ENCODE measurements at regions not wholly inside any gene's neighbourhood (a gene's known extent, or its start where the extent isn't known, plus 50 kb on each side); places are given as distances from the start of the nearest gene placed in this dataset.
"Not testable (repeated sequence)": the region's sequence is repeated elsewhere in the genome, so short reads cannot be mapped to it uniquely, and the experiment has no call there.

- no peak for TF ChIP-seq CTCF (IDR thresholded peaks at IDR 0.05; ENCODE audit: low read depth, low read length, missing control alignments)
- H3K4me3 ChIP-seq (ENCODE audit: low read depth, low read length): no peak overlapping the region
- in situ Hi-C loops (cut with HindIII; ENCODE audit: low sequenced_read_pairs): no loop called here
- DNase-seq (ENCODE audit: low read depth): no peak
Observed at GRCh38 chr5:93954421-93955069, 213.1 kb upstream of the POU5F2 start.

GRCh38 chr5:93953442-93953841, 212.0 kb upstream of the POU5F2 start:
- no peak for DNase-seq (ENCODE audit: low read depth)
- no peak for TF ChIP-seq CTCF (IDR thresholded peaks at IDR 0.05; ENCODE audit: low read depth, low read length, missing control alignments)
- H3K4me3 ChIP-seq (ENCODE audit: low read depth, low read length): no peak overlapping the region

GRCh38 chr5:93941897-93942296, 200.5 kb upstream of the POU5F2 start:
- in situ Hi-C loops (cut with HindIII; ENCODE audit: low sequenced_read_pairs): no loop called here
- no peak overlapping the region for H3K4me3 ChIP-seq (ENCODE audit: low read depth, low read length)
- TF ChIP-seq CTCF (IDR thresholded peaks at IDR 0.05; ENCODE audit: low read depth, low read length, missing control alignments): no peak

More at GRCh38 chr5:93953442-93953841, 212.0 kb upstream of the POU5F2 start:
- in situ Hi-C loops (cut with HindIII; ENCODE audit: low sequenced_read_pairs): no loop called here

GRCh38 chr5:93933269-93933668, 191.9 kb upstream of the POU5F2 start:
- in situ Hi-C loops (cut with HindIII; ENCODE audit: low sequenced_read_pairs): not testable (repeated sequence)

More at GRCh38 chr5:93941897-93942296, 200.5 kb upstream of the POU5F2 start:
- no peak for DNase-seq (ENCODE audit: low read depth)

GRCh38 chr5:93930098-93930497, 188.7 kb upstream of the POU5F2 start:
- in situ Hi-C loops (cut with HindIII; ENCODE audit: low sequenced_read_pairs): no loop called here
- H3K4me3 ChIP-seq (ENCODE audit: low read depth, low read length): no peak overlapping the region

More at GRCh38 chr5:93933269-93933668, 191.9 kb upstream of the POU5F2 start:
- not testable (repeated sequence) for DNase-seq (ENCODE audit: low read depth); H3K4me3 ChIP-seq (ENCODE audit: low read depth, low read length)

GRCh38 chr5:93929131-93929530, 187.7 kb upstream of the POU5F2 start:
- in situ Hi-C loops (cut with HindIII; ENCODE audit: low sequenced_read_pairs): no loop called here
- TF ChIP-seq CTCF (IDR thresholded peaks at IDR 0.05; ENCODE audit: low read depth, low read length, missing control alignments): no peak
- no peak overlapping the region for H3K4me3 ChIP-seq (ENCODE audit: low read depth, low read length)
- peak; percentile 33 for DNase-seq (ENCODE audit: low read depth)

More at GRCh38 chr5:93930098-93930497, 188.7 kb upstream of the POU5F2 start:
- no peak for TF ChIP-seq CTCF (IDR thresholded peaks at IDR 0.05; ENCODE audit: low read depth, low read length, missing control alignments)
- no peak for DNase-seq (ENCODE audit: low read depth)

- TF ChIP-seq CTCF (IDR thresholded peaks at IDR 0.05; ENCODE audit: low read depth, low read length, missing control alignments): no peak
- no peak overlapping the region for H3K4me3 ChIP-seq (ENCODE audit: low read depth, low read length)
- in situ Hi-C loops (cut with HindIII; ENCODE audit: low sequenced_read_pairs): no loop called here
- DNase-seq (ENCODE audit: low read depth): no peak
Observed at GRCh38 chr5:93926831-93927620, 185.6 kb upstream of the POU5F2 start.

All from astrocyte of the cerebellum (primary cell).